Ovary (tissue), 7 donors: ENCODE measurements at regions not wholly inside any gene's neighbourhood (a gene's known extent, or its start where the extent isn't known, plus 50 kb on each side); places are given as distances from the start of the nearest gene placed in this dataset.

Experiments
- DNase-seq, 5 donors: peaks; one replicate each; pipeline ENCODE4 v3.0.0-alpha.2; 2019 to 2020
- H3K27ac ChIP-seq, 2 donors: fragments of 200-600 bp; one replicate each; pipeline versions ENCODE4 v1.5.1 to v1.8.0; 2019 to 2022
- H3K27me3 ChIP-seq: fragments of 200-600 bp; one replicate; pipeline ENCODE4 v1.8.0; 2022
- H3K36me3 ChIP-seq: fragments of 200-600 bp; sonication (generic); one replicate; pipeline ENCODE4 v1.5.1; 2019
- H3K4me1 ChIP-seq: one replicate; pipeline ENCODE4 v1.8.1; 2013; ENCODE audit warnings: mild to moderate bottlenecking, moderate library complexity; ENCODE audit not compliant: insufficient read depth
- H3K4me3 ChIP-seq: fragments of 200-600 bp; sonication (generic); one replicate; pipeline ENCODE4 v1.5.1; 2017
- H3K9me3 ChIP-seq, 2 donors: fragments of 200-600 bp in 1 of 2; sonication (generic) in 1 of 2; one replicate each; pipeline versions ENCODE4 v1.5.1 to v1.8.1; 2013 to 2019; ENCODE audit warnings: mild to moderate bottlenecking in 1 of 2, moderate library complexity in 1 of 2
- CTCF ChIP-seq, 3 donors: fragments of 450-650 bp in 2 of 3; fragments of 200-600 bp in 1 of 3; IDR thresholded peaks; one replicate each; pipeline versions ENCODE4 v1.5.1 to v1.8.0; 2016 to 2022; ENCODE audit warnings: antibody characterized with exemption in 3 of 3, mild to moderate bottlenecking in 1 of 3
- EP300 ChIP-seq: sonication (generic); formaldehyde crosslinking; IDR thresholded peaks from one replicate; pipeline ENCODE4 v1.6.1; 2017; ENCODE audit warnings: antibody characterized with exemption
- POLR2A ChIP-seq: fragments of 450-650 bp; IDR thresholded peaks from one replicate; pipeline ENCODE4 v1.6.1; 2017; ENCODE audit warnings: antibody characterized with exemption, mild to moderate bottlenecking, moderate library complexity
- WGBS, 3 donors: extraction: QIAGEN DNeasy Blood & Tissue Kit in 1 of 3; methylation state at CpG; one replicate each; pipeline versions ENCODE4 v1.1.5 to v1.1.7; 2013 to 2017; 5-methylcytosine and 5-hydroxymethylcytosine counted together
- intact Hi-C, 4 donors: fragments of 100-400 bp; cut with DNase I; formaldehyde crosslinking; loops; one replicate each; pipeline versions ENCODE4 v1.11.0 to v1.15.1; 2022 to 2023
- donor health status: DM: no; HTN: no; CAD: no; lungs with moderate emphysema.
- donor health status: DM: no; HTN: no; CAD: no.
- donor health status: Bipolar disorder and iron deficiency.
- donor health status: DM: no; HTN: no; CAD: no.
- donor health status: DM: yes; HTN: yes; CAD: no.

GRCh38 chr6:125354649-125355048 lies 52.9 kb upstream of the HDDC2 start:
- TF ChIP-seq POLR2A = no peak
- no peak for TF ChIP-seq CTCF (IDR thresholded peaks at IDR 0.05)
- no peak for TF ChIP-seq EP300
- no peaks in the 10 kb centered on the region for H3K4me1 ChIP-seq
- H3K4me3 ChIP-seq = no peak overlapping the region
- DNase-seq = no peak
- H3K27me3 ChIP-seq = no peaks in the 10 kb centered on the region
- 21 to 54% (median 32%) methylated on average over 3 of the region's 3 CpGs for WGBS, 3 donors
- intact Hi-C loops = no loop called here
- H3K27ac ChIP-seq = no peak overlapping the region
- H3K36me3 ChIP-seq = no peaks in the 10 kb centered on the region
- H3K9me3 ChIP-seq = no peaks in the 10 kb centered on the region

GRCh38 chr6:125356884-125357283 lies 55.1 kb upstream of the HDDC2 start:
- Histone ChIP-seq H3K4me3 (no peak overlapping the region), H3K27me3 (no peaks in the 10 kb centered on the region), H3K27ac (no peak overlapping the region), H3K36me3 (no peaks in the 10 kb centered on the region), H3K4me1 (no peaks in the 10 kb centered on the region), H3K9me3 (no peaks in the 10 kb centered on the region)
- 66 to 80% (median 77%) methylated on average over 5 of the region's 5 CpGs for WGBS, 3 donors
- TF ChIP-seq POLR2A (no peak), EP300 (no peak), CTCF (IDR thresholded peaks at IDR 0.05) (no peak)
- DNase-seq = no peak
- intact Hi-C loops = no loop called here

GRCh38 chr6:125357515-125358256 lies 55.9 kb upstream of the HDDC2 start:
- Histone ChIP-seq H3K27ac (no peak overlapping the region), H3K27me3 (no peaks in the 10 kb centered on the region), H3K4me3 (no peak overlapping the region), H3K9me3 (no peaks in the 10 kb centered on the region), H3K36me3 (no peaks in the 10 kb centered on the region), H3K4me1 (no peaks in the 10 kb centered on the region)
- no peak for DNase-seq
- intact Hi-C loops = no loop called here
- WGBS, 3 donors = 34 to 42% (median 36%) methylated on average over 8 of the region's 8 CpGs
- no peak for TF ChIP-seq EP300
- TF ChIP-seq CTCF (IDR thresholded peaks at IDR 0.05) = no peak
- TF ChIP-seq POLR2A = no peak

GRCh38 chr6:125358898-125359297 lies 57.1 kb upstream of the HDDC2 start:
- Histone ChIP-seq H3K27ac (no peak overlapping the region), H3K4me3 (no peak overlapping the region), H3K36me3 (no peaks in the 10 kb centered on the region), H3K4me1 (peaks cover 2% of the 10 kb centered on the region), H3K9me3 (no peaks in the 10 kb centered on the region), H3K27me3 (no peaks in the 10 kb centered on the region)
- no peak for TF ChIP-seq EP300
- TF ChIP-seq CTCF (IDR thresholded peaks at IDR 0.05) = no peak
- no peak for TF ChIP-seq POLR2A
- 94 to 95% (median 94%) methylated on average over 3 of the region's 3 CpGs for WGBS, 3 donors
- intact Hi-C loops = no loop called here
- no peak for DNase-seq
